HEK293T (cell line): ENCODE measurements at regions not wholly inside any gene's neighbourhood (a gene's known extent, or its start where the extent isn't known, plus 50 kb on each side); places are given as distances from the start of the nearest gene placed in this dataset.

Experiments
- CTCF ChIA-PET: fragments of 350-600 bp; formaldehyde crosslinking; extraction: SDS; loops from one replicate; lab custom pipeline; 2021; ENCODE audit warnings: antibody characterized with exemption, inconsistent platforms; lab: Yijun Ruan, JAX
- POLR2A ChIA-PET: fragments of 350-600 bp; formaldehyde crosslinking; extraction: SDS; loops from one replicate; lab custom pipeline; 2020; ENCODE audit warnings: antibody characterized with exemption, inconsistent platforms; lab: Yijun Ruan, JAX
- DNase-seq: peaks from one replicate; pipeline ENCODE4 v3.0.0; 2012; ENCODE audit warnings: mixed read lengths; ENCODE audit errors: extremely low spot score
- ARNT ChIP-seq: fragments of 450-650 bp; IDR thresholded peaks from 2 replicates; pipeline ENCODE4 v1.6.1; 2017; ENCODE audit warnings: mild to moderate bottlenecking
- BHLHE40 ChIP-seq: fragments of 450-650 bp; IDR thresholded peaks from 2 replicates; pipeline ENCODE4 v1.6.1; 2016; ENCODE audit warnings: mild to moderate bottlenecking, moderate library complexity, borderline replicate concordance
- CTBP1 ChIP-seq: fragments of 450-650 bp; IDR thresholded peaks from 2 replicates; pipeline ENCODE4 v1.6.1; 2016; ENCODE audit warnings: borderline replicate concordance
- ELF4 ChIP-seq: fragments of 450-650 bp; IDR thresholded peaks from 2 replicates; pipeline ENCODE4 v1.6.1; 2017; ENCODE audit warnings: antibody characterized with exemption
- FOXA1 ChIP-seq: fragments of 450-650 bp; IDR thresholded peaks from 2 replicates; pipeline ENCODE4 v1.6.1; 2016; ENCODE audit warnings: mild to moderate bottlenecking
- FOXK2 ChIP-seq: fragments of 450-650 bp; IDR thresholded peaks from 2 replicates; pipeline ENCODE4 v1.6.1; 2016; ENCODE audit warnings: mild to moderate bottlenecking
- FOXM1 ChIP-seq: fragments of 450-650 bp; IDR thresholded peaks from 2 replicates; pipeline ENCODE4 v1.6.1; 2017; ENCODE audit warnings: mild to moderate bottlenecking, borderline replicate concordance
- HDGF ChIP-seq: fragments of 450-650 bp; IDR thresholded peaks from 2 replicates; pipeline ENCODE4 v1.6.1; 2017; ENCODE audit warnings: antibody characterized with exemption, borderline replicate concordance
- L3MBTL2 ChIP-seq: fragments of 450-650 bp; conservative IDR thresholded peaks from 2 replicates; pipeline ENCODE4 v1.6.1; 2016; ENCODE audit warnings: mild to moderate bottlenecking
- LEF1 ChIP-seq: fragments of 450-650 bp; IDR thresholded peaks from 2 replicates; pipeline ENCODE4 v1.6.1; 2017; ENCODE audit warnings: mild to moderate bottlenecking, borderline replicate concordance
- NFRKB ChIP-seq: fragments of 450-650 bp; IDR thresholded peaks from 2 replicates; pipeline ENCODE4 v1.6.1; 2016; ENCODE audit warnings: mild to moderate bottlenecking, moderate library complexity
- SP1 ChIP-seq: fragments of 450-650 bp; IDR thresholded peaks from 2 replicates; pipeline ENCODE4 v1.6.1; 2017
- SUZ12 ChIP-seq: fragments of 450-650 bp; IDR thresholded peaks from 2 replicates; pipeline ENCODE4 v1.6.1; 2016; ENCODE audit warnings: mild to moderate bottlenecking
- TARDBP ChIP-seq: fragments of 450-650 bp; IDR thresholded peaks from 2 replicates; pipeline ENCODE4 v1.6.1; 2016
- ZNF384 ChIP-seq: fragments of 450-650 bp; IDR thresholded peaks from 2 replicates; pipeline ENCODE4 v1.6.1; 2016
- TF ChIP-seq, protein P1 (sequence below): fragments of 450-650 bp; IDR thresholded peaks from 2 replicates; pipeline ENCODE4 v1.6.1; 2016

DNA sequence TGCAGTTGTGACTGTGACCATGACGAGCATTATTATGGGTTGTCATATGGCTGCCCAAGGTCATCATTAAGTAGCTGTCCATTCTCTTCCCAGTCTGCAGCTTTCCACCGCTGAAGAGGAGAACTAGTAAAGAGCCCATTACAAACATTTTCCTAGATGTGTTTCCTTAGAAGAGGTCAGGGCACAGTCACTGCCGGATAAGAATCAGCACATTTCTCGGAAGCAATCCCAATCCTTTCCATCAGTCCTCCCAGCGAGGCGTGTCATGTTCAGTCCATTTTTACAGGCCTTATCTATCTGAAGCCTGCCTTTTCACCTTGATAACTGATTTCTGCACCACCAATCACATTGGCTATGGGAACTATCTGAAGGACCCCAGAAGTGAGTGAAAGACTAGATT lies 319.9 kb upstream of the SLC14A2 start:
- DNase-seq: no peak
- TF ChIP-seq LEF1 (no peak), FOXM1 (no peak)
- CTCF ChIA-PET: no interaction called here
- POLR2A ChIA-PET: no interaction called here

DNA sequence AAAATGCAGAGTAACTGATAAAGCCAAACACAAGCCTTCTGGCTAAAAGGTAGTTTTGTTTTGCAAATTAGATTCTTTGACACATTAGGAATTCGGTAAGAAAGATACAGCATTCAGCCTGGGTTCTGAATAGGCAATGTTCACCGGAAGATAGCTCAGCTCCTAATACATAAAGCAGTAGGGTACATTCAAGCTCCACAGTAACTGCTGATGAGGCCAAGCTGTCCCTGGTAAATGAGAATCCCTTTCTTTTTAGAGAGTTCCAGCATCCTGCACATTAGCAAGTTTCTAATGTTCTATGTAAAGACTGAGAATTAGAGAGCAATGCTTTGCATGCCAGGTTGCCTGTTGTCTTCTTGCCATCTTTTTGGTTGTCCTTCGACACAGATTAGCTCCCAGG lies 316.3 kb upstream of the SLC14A2 start:
- DNase-seq: no peak
- ChIA-PET CTCF (no interaction called here), POLR2A (no interaction called here)
- no peak for TF ChIP-seq FOXK2
- no peak for TF ChIP-seq L3MBTL2
- TF ChIP-seq LEF1: no peak
- no peak for TF ChIP-seq ELF4
- TF ChIP-seq FOXM1: no peak
- no peak for TF ChIP-seq ARNT
- no peak for TF ChIP-seq NFRKB
- TF ChIP-seq TARDBP: no peak
- TF ChIP-seq CTBP1: no peak
- TF ChIP-seq HDGF: no peak
- TF ChIP-seq ZNF384: no peak
- no peak for TF ChIP-seq SUZ12
- TF ChIP-seq, protein P1, sequence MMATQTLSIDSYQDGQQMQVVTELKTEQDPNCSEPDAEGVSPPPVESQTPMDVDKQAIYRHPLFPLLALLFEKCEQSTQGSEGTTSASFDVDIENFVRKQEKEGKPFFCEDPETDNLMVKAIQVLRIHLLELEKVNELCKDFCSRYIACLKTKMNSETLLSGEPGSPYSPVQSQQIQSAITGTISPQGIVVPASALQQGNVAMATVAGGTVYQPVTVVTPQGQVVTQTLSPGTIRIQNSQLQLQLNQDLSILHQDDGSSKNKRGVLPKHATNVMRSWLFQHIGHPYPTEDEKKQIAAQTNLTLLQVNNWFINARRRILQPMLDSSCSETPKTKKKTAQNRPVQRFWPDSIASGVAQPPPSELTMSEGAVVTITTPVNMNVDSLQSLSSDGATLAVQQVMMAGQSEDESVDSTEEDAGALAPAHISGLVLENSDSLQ: no peak
- no peak for TF ChIP-seq BHLHE40

- ChIA-PET CTCF (interaction anchor here (0.9 kb wide), 1 partner anchor 83 kb away, joined by 3 read pairs; no protein-coding TSS in a partner anchor), POLR2A (no interaction called here)
- no peak for DNase-seq
- TF ChIP-seq ELF4 (no peak), FOXK2 (no peak), SP1 (no peak), ZNF384 (no peak), FOXA1 (no peak), HDGF (no peak), FOXM1 (no peak), LEF1 (no peak), TARDBP (no peak), BHLHE40 (no peak), NFRKB (no peak), SUZ12 (no peak), L3MBTL2 (no peak), ARNT (no peak)
- TF ChIP-seq, protein P1: no peak
These were observed 312.2 kb upstream of the SLC14A2 start for GRCh38 chr18:45303026-45303425.

DNA sequence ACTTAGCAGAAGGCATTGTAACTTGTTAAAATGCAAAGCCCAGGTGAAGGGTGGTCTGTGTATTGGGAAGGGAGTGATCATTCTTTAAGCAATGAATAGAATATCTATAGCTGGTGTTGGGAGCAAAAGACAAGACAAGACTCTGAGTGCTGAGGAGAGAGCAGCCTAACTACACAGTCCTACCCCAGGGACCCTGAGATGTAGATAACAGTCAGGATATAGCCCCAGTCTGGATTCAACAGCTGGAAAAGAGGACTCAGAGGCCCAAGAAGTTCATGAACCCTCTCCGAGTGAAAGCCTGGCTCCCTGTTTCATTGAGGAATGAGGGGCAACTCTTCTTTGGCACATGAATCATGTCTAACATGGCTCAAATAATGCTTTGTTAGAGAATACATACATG lies 310.7 kb upstream of the SLC14A2 start:
- ChIA-PET CTCF (no interaction called here), POLR2A (no interaction called here)
- DNase-seq: no peak
- TF ChIP-seq ARNT (no peak), ZNF384 (no peak), FOXM1 (no peak), TARDBP (no peak), L3MBTL2 (no peak), LEF1 (no peak), FOXA1 (no peak)

GRCh38 chr18:45312555-45313126 lies 302.6 kb upstream of the SLC14A2 start:
- TF ChIP-seq FOXA1: no peak
- TF ChIP-seq FOXM1: no peak
- no peak for TF ChIP-seq BHLHE40
- TF ChIP-seq ZNF384: no peak
- TF ChIP-seq ELF4: no peak
- no peak for TF ChIP-seq NFRKB
- no peak for TF ChIP-seq ARNT
- TF ChIP-seq FOXK2: no peak
- no peak for TF ChIP-seq LEF1
- no peak for TF ChIP-seq SP1
- CTCF ChIA-PET: no interaction called here
- POLR2A ChIA-PET: no interaction called here
- DNase-seq: no peak

- no peak for TF ChIP-seq SP1
- TF ChIP-seq L3MBTL2: no peak
- ChIA-PET CTCF (no interaction called here), POLR2A (no interaction called here)
- DNase-seq: peak; percentile 4
These were observed 299.1 kb upstream of the SLC14A2 start for GRCh38 chr18:45316127-45316526.

DNA sequence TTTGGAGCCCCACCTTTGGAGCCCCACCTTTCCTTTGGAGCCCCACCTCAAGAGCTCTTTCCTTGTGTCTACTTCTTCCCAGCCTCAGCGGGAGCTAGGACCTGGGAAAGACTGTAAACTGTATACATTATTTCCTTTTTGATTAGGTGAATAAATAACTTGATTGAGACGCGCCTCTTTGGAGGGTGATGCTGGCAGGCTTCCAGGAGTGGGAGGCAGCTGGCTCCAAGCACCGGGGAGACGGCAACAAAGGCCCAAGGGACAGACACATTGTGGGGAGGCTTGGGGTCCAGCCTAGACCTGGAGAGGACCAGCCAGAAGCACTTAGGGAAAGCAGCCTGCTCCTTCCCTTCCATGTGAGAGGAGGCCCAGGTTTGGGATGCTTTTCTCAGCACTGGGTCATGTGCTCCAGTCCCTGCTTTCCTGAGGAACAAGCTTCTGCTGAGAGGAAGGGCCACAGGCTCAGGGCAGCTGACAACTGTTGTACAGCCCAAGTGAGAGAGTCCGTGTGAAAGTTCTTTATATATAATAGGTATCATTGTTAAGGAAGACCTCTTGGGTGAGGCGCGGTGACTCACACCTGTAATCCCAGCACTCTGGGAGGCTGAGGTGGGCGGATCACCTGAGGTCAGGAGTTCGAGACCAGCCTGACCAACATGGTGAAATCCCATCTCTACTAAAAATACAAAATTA lies 297.2 kb upstream of the SLC14A2 start:
- CTCF ChIA-PET: interaction anchor here (0.9 kb wide), 1 partner anchor 24 kb away, joined by 4 read pairs; no protein-coding TSS in a partner anchor
- POLR2A ChIA-PET: no interaction called here
- no peak for DNase-seq
- TF ChIP-seq CTBP1 (no peak), LEF1 (no peak), SP1 (no peak), TARDBP (no peak)
